WTC11 (cell line): ENCODE measurements at regions not wholly inside any gene's neighbourhood (a gene's known extent, or its start where the extent isn't known, plus 50 kb on each side); places are given as distances from the start of the nearest gene placed in this dataset.

Experiments
- CREB1 ChIP-seq: sonication (generic); formaldehyde crosslinking; IDR thresholded peaks from 2 replicates; pipeline ENCODE4 v1.8.0; 2023; ENCODE audit warnings: mild to moderate bottlenecking, missing genetic modification reagents
- ETV6 ChIP-seq: sonication (generic); formaldehyde crosslinking; IDR thresholded peaks from 2 replicates; pipeline ENCODE4 v1.8.1; 2022; ENCODE audit warnings: mild to moderate bottlenecking, missing genetic modification reagents
- NFYB ChIP-seq: sonication (generic); formaldehyde crosslinking; conservative IDR thresholded peaks from 2 replicates; pipeline ENCODE4 v1.8.0; 2022; ENCODE audit warnings: low read depth, missing genetic modification reagents
- SMAD4 ChIP-seq: sonication (generic); formaldehyde crosslinking; IDR thresholded peaks from 2 replicates; pipeline ENCODE4 v1.8.0; 2022; ENCODE audit warnings: mild to moderate bottlenecking, missing genetic modification reagents
- ZNF423 ChIP-seq: fragments of 250-450 bp; sonication (Bioruptor Pico); IDR thresholded peaks from 2 replicates; pipeline ENCODE4 v2.1.2; 2022; ENCODE audit warnings: mild to moderate bottlenecking, moderate library complexity
- TF ChIP-seq, protein P1 (sequence below): fragments of 200-600 bp; IDR thresholded peaks from 2 replicates; pipeline ENCODE4 v1.8.0; 2022; ENCODE audit warnings: antibody characterized with exemption
- TF ChIP-seq, protein P2 (sequence below): sonication (generic); formaldehyde crosslinking; IDR thresholded peaks from 2 replicates; pipeline ENCODE4 v1.8.0; 2022; ENCODE audit warnings: mild to moderate bottlenecking, missing genetic modification reagents
- TF ChIP-seq, protein P3 (sequence below): sonication (generic); formaldehyde crosslinking; IDR thresholded peaks from 2 replicates; pipeline ENCODE4 v1.8.0; 2022; ENCODE audit warnings: mild to moderate bottlenecking, missing genetic modification reagents
- TF ChIP-seq, protein P4 (sequence below): sonication (generic); formaldehyde crosslinking; IDR thresholded peaks from 2 replicates; pipeline ENCODE4 v1.8.1; 2022; ENCODE audit warnings: mild to moderate bottlenecking, missing genetic modification reagents, moderate library complexity, borderline replicate concordance
- TF ChIP-seq, protein P5 (sequence below): fragments of 250-450 bp; sonication (Bioruptor Pico); IDR thresholded peaks from 2 replicates; pipeline ENCODE4 v1.9.0; 2021; ENCODE audit warnings: moderate library complexity, mild to moderate bottlenecking, inconsistent platforms, borderline replicate concordance
- TF ChIP-seq, protein P6 (sequence below): sonication (generic); formaldehyde crosslinking; IDR thresholded peaks from 2 replicates; pipeline ENCODE4 v1.8.1; 2023; ENCODE audit warnings: mild to moderate bottlenecking, missing genetic modification reagents, borderline replicate concordance
- TF ChIP-seq, protein P7 (sequence below): sonication (generic); formaldehyde crosslinking; IDR thresholded peaks from 2 replicates; pipeline ENCODE4 v1.8.1; 2022; ENCODE audit warnings: low read depth, missing genetic modification reagents, borderline replicate concordance
- TF ChIP-seq, protein P8 (sequence below): sonication (generic); formaldehyde crosslinking; conservative IDR thresholded peaks from 2 replicates; pipeline ENCODE4 v1.8.1; 2022; ENCODE audit warnings: mild to moderate bottlenecking, missing genetic modification reagents

DNA sequence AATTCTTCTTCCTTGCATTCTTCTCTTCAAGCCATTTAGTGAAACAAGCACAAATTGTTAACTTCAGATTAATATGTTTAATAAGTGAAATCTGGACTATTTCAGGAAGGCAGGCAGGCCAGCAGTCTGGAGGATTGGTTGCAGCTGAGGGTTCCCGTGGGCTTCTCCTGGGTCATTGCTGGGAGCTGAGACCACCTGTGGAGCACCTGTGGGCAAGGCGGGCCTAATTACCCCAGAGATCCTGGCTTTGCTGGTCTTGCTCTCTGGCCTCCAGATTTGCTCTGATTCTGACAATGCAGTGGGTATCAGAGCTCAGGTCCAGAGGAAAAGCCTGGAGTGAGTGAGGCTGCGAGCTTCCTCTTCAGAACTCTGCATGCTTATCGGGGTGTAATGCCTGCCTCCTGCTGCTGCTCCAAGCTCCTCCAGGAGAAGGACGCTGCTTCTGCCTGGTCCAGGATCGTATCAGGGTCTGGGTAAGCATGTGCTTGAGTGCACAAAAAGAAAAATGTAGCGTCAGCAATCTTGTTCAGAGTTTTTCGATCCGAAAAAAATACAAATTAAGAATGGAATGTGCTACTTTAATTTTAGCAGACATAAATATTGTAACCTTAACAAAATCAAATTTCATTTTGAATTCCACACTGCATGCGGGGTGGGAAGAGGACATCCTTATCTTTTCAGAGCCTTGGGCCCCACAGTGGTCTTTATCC is 93.8 kb downstream of the TMEM30B start:
- TF ChIP-seq, protein P1, sequence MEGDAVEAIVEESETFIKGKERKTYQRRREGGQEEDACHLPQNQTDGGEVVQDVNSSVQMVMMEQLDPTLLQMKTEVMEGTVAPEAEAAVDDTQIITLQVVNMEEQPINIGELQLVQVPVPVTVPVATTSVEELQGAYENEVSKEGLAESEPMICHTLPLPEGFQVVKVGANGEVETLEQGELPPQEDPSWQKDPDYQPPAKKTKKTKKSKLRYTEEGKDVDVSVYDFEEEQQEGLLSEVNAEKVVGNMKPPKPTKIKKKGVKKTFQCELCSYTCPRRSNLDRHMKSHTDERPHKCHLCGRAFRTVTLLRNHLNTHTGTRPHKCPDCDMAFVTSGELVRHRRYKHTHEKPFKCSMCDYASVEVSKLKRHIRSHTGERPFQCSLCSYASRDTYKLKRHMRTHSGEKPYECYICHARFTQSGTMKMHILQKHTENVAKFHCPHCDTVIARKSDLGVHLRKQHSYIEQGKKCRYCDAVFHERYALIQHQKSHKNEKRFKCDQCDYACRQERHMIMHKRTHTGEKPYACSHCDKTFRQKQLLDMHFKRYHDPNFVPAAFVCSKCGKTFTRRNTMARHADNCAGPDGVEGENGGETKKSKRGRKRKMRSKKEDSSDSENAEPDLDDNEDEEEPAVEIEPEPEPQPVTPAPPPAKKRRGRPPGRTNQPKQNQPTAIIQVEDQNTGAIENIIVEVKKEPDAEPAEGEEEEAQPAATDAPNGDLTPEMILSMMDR: no peak
- TF ChIP-seq ETV6 (no peak), CREB1 (no peak), SMAD4 (CRISPR knock-in tag) (no peak), ZNF423 (CRISPR knock-in tag) (no peak), NFYB (CRISPR knock-in tag) (no peak)
- TF ChIP-seq, protein P2, sequence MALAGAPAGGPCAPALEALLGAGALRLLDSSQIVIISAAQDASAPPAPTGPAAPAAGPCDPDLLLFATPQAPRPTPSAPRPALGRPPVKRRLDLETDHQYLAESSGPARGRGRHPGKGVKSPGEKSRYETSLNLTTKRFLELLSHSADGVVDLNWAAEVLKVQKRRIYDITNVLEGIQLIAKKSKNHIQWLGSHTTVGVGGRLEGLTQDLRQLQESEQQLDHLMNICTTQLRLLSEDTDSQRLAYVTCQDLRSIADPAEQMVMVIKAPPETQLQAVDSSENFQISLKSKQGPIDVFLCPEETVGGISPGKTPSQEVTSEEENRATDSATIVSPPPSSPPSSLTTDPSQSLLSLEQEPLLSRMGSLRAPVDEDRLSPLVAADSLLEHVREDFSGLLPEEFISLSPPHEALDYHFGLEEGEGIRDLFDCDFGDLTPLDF (CRISPR knock-in tag): no peak
- TF ChIP-seq, protein P3, sequence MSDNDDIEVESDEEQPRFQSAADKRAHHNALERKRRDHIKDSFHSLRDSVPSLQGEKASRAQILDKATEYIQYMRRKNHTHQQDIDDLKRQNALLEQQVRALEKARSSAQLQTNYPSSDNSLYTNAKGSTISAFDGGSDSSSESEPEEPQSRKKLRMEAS (CRISPR knock-in tag): no peak
- TF ChIP-seq, protein P4, sequence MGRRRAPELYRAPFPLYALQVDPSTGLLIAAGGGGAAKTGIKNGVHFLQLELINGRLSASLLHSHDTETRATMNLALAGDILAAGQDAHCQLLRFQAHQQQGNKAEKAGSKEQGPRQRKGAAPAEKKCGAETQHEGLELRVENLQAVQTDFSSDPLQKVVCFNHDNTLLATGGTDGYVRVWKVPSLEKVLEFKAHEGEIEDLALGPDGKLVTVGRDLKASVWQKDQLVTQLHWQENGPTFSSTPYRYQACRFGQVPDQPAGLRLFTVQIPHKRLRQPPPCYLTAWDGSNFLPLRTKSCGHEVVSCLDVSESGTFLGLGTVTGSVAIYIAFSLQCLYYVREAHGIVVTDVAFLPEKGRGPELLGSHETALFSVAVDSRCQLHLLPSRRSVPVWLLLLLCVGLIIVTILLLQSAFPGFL (CRISPR knock-in tag): no peak
- TF ChIP-seq, protein P5, sequence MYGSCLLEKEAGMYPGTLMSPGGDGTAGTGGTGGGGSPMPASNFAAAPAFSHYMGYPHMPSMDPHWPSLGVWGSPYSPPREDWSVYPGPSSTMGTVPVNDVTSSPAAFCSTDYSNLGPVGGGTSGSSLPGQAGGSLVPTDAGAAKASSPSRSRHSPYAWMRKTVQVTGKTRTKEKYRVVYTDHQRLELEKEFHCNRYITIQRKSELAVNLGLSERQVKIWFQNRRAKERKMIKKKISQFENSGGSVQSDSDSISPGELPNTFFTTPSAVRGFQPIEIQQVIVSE (CRISPR knock-in tag): no peak
- TF ChIP-seq, protein P6, sequence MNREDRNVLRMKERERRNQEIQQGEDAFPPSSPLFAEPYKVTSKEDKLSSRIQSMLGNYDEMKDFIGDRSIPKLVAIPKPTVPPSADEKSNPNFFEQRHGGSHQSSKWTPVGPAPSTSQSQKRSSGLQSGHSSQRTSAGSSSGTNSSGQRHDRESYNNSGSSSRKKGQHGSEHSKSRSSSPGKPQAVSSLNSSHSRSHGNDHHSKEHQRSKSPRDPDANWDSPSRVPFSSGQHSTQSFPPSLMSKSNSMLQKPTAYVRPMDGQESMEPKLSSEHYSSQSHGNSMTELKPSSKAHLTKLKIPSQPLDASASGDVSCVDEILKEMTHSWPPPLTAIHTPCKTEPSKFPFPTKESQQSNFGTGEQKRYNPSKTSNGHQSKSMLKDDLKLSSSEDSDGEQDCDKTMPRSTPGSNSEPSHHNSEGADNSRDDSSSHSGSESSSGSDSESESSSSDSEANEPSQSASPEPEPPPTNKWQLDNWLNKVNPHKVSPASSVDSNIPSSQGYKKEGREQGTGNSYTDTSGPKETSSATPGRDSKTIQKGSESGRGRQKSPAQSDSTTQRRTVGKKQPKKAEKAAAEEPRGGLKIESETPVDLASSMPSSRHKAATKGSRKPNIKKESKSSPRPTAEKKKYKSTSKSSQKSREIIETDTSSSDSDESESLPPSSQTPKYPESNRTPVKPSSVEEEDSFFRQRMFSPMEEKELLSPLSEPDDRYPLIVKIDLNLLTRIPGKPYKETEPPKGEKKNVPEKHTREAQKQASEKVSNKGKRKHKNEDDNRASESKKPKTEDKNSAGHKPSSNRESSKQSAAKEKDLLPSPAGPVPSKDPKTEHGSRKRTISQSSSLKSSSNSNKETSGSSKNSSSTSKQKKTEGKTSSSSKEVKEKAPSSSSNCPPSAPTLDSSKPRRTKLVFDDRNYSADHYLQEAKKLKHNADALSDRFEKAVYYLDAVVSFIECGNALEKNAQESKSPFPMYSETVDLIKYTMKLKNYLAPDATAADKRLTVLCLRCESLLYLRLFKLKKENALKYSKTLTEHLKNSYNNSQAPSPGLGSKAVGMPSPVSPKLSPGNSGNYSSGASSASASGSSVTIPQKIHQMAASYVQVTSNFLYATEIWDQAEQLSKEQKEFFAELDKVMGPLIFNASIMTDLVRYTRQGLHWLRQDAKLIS (CRISPR knock-in tag): no peak
- TF ChIP-seq, protein P7, sequence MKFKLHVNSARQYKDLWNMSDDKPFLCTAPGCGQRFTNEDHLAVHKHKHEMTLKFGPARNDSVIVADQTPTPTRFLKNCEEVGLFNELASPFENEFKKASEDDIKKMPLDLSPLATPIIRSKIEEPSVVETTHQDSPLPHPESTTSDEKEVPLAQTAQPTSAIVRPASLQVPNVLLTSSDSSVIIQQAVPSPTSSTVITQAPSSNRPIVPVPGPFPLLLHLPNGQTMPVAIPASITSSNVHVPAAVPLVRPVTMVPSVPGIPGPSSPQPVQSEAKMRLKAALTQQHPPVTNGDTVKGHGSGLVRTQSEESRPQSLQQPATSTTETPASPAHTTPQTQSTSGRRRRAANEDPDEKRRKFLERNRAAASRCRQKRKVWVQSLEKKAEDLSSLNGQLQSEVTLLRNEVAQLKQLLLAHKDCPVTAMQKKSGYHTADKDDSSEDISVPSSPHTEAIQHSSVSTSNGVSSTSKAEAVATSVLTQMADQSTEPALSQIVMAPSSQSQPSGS (CRISPR knock-in tag): no peak
- TF ChIP-seq, protein P8, sequence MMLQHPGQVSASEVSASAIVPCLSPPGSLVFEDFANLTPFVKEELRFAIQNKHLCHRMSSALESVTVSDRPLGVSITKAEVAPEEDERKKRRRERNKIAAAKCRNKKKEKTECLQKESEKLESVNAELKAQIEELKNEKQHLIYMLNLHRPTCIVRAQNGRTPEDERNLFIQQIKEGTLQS: no peak
